ENCODE measurements at regions not wholly inside any gene's neighbourhood (a gene's known extent, or its start where the extent isn't known, plus 50 kb on each side); places are given as distances from the start of the nearest gene placed in this dataset.

GRCh38 chr16:73154063-73154870, 106.3 kb upstream of the ZFHX3 start:
- TF ChIP-seq POLR2A (IDR thresholded peaks at IDR 0.05; ENCODE audit: low read length) (no peak), GATA1 (IDR thresholded peaks at IDR 0.05; ENCODE audit: low read depth, low read length) (no peak)
